ENCODE measurements at regions not wholly inside any gene's neighbourhood (a gene's known extent, or its start where the extent isn't known, plus 50 kb on each side); places are given as distances from the start of the nearest gene placed in this dataset.

GRCh38 chrX:46298821-46299220 is 246.4 kb downstream of the ZNF674 start:
- TF ChIP-seq POLR2AphosphoS5 (IDR thresholded peaks at IDR 0.05; ENCODE audit: low read depth, low read length) (no peak), CTCF (IDR thresholded peaks at IDR 0.05) (no peak), SIN3A (IDR thresholded peaks at IDR 0.05; ENCODE audit: borderline replicate concordance, insufficient read depth, low read depth, low read length) (no peak)

Data from Panc1 (cell line).